HCT116 (cell line): ENCODE measurements at regions not wholly inside any gene's neighbourhood (a gene's known extent, or its start where the extent isn't known, plus 50 kb on each side); places are given as distances from the start of the nearest gene placed in this dataset.

Experiments
- ATF3 ChIP-seq: IDR thresholded peaks from 2 replicates; pipeline ENCODE4 v1.6.1; 2012
- EGR1 ChIP-seq: IDR thresholded peaks from 2 replicates; pipeline ENCODE4 v1.6.1; 2012; ENCODE audit warnings: low read depth
- EZH2phosphoT487 ChIP-seq: fragments of 200-600 bp; IDR thresholded peaks from 2 replicates; pipeline ENCODE4 v1.6.1; 2018; ENCODE audit warnings: antibody characterized with exemption, borderline replicate concordance
- JUND ChIP-seq: IDR thresholded peaks from 2 replicates; pipeline ENCODE4 v1.6.1; 2012
- POLR2A ChIP-seq: IDR thresholded peaks from 2 replicates; pipeline ENCODE4 v1.7.0; 2011; ENCODE audit warnings: borderline replicate concordance; ENCODE audit not compliant: insufficient read depth, insufficient read length; ENCODE audit errors: extremely low read depth
- POLR2AphosphoS5 ChIP-seq: IDR thresholded peaks from 2 replicates; pipeline ENCODE4 v1.6.1; 2011; ENCODE audit warnings: mild to moderate bottlenecking, low read depth, low read length, moderate library complexity
- YY1 ChIP-seq: IDR thresholded peaks from 2 replicates; pipeline ENCODE4 v1.6.1; 2011; ENCODE audit warnings: low read length, low read depth, moderate library complexity, mild to moderate bottlenecking; ENCODE audit not compliant: insufficient replicate concordance; ENCODE audit errors: extremely low read depth
- ZNF274 ChIP-seq: fragments of 200-500 bp; sonication (Bioruptor generic); IDR thresholded peaks from 2 replicates; pipeline ENCODE4 v1.6.1; 2014; ENCODE audit warnings: mild to moderate bottlenecking, low read depth, low read length, inconsistent platforms
- TF ChIP-seq, protein P1 (sequence below), 3 experiments: fragments of 200-600 bp in 1 of 3; sonication (generic) in 1 of 3; IDR thresholded peaks in 2 of 3; conservative IDR thresholded peaks in 1 of 3; 2 replicates each; pipeline ENCODE4 v1.5.1; 2012 to 2017; ENCODE audit warnings: low read depth in 2 of 3, low read length in 2 of 3, antibody characterized with exemption in 1 of 3, borderline replicate concordance in 1 of 3, control low read depth in 1 of 3, mild to moderate bottlenecking in 1 of 3, mixed read lengths in 1 of 3, mixed run types in 1 of 3, moderate library complexity in 1 of 3; ENCODE audit not compliant: insufficient read depth in 1 of 3
- TF ChIP-seq, protein P2 (sequence below): IDR thresholded peaks from 2 replicates; pipeline ENCODE4 v1.6.1; 2012; ENCODE audit warnings: low read depth

- TF ChIP-seq EGR1 (no peak), YY1 (no peak), EZH2phosphoT487 (no peak), POLR2A (no peak), ATF3 (no peak), POLR2AphosphoS5 (no peak), JUND (no peak), ZNF274 (no peak)
- TF ChIP-seq, protein P1, sequence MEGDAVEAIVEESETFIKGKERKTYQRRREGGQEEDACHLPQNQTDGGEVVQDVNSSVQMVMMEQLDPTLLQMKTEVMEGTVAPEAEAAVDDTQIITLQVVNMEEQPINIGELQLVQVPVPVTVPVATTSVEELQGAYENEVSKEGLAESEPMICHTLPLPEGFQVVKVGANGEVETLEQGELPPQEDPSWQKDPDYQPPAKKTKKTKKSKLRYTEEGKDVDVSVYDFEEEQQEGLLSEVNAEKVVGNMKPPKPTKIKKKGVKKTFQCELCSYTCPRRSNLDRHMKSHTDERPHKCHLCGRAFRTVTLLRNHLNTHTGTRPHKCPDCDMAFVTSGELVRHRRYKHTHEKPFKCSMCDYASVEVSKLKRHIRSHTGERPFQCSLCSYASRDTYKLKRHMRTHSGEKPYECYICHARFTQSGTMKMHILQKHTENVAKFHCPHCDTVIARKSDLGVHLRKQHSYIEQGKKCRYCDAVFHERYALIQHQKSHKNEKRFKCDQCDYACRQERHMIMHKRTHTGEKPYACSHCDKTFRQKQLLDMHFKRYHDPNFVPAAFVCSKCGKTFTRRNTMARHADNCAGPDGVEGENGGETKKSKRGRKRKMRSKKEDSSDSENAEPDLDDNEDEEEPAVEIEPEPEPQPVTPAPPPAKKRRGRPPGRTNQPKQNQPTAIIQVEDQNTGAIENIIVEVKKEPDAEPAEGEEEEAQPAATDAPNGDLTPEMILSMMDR (IDR thresholded peaks at IDR 0.05 in 2 of 3, conservative IDR thresholded peaks at IDR 0.05 in 1 of 3; ENCODE audit: borderline replicate concordance in 1 of 3, insufficient read depth in 1 of 3, low read depth in 2 of 3, low read length in 2 of 3) = no peak
- TF ChIP-seq, protein P2, sequence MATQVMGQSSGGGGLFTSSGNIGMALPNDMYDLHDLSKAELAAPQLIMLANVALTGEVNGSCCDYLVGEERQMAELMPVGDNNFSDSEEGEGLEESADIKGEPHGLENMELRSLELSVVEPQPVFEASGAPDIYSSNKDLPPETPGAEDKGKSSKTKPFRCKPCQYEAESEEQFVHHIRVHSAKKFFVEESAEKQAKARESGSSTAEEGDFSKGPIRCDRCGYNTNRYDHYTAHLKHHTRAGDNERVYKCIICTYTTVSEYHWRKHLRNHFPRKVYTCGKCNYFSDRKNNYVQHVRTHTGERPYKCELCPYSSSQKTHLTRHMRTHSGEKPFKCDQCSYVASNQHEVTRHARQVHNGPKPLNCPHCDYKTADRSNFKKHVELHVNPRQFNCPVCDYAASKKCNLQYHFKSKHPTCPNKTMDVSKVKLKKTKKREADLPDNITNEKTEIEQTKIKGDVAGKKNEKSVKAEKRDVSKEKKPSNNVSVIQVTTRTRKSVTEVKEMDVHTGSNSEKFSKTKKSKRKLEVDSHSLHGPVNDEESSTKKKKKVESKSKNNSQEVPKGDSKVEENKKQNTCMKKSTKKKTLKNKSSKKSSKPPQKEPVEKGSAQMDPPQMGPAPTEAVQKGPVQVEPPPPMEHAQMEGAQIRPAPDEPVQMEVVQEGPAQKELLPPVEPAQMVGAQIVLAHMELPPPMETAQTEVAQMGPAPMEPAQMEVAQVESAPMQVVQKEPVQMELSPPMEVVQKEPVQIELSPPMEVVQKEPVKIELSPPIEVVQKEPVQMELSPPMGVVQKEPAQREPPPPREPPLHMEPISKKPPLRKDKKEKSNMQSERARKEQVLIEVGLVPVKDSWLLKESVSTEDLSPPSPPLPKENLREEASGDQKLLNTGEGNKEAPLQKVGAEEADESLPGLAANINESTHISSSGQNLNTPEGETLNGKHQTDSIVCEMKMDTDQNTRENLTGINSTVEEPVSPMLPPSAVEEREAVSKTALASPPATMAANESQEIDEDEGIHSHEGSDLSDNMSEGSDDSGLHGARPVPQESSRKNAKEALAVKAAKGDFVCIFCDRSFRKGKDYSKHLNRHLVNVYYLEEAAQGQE = no peak
Observed at GRCh38 chr13:67642657-67643056, 412.5 kb upstream of the PCDH9 start.
